ENCODE measurements at regions not wholly inside any gene's neighbourhood (a gene's known extent, or its start where the extent isn't known, plus 50 kb on each side); places are given as distances from the start of the nearest gene placed in this dataset.

GRCh38 chr2:207469943-207470729, 59.6 kb upstream of the CREB1 start:
- Histone ChIP-seq H3K4me3 (ENCODE audit: control insufficient read depth in 1 of 7, extremely low read depth in 1 of 7, insufficient read depth in 4 of 7, low read depth in 2 of 7, low read length in 6 of 7) (no peak overlapping the region), H3K27me3 (replicated peaks in 2 of 5; ENCODE audit: control insufficient read depth in 4 of 5, insufficient read depth in 5 of 5, low read length in 4 of 5) (no peaks in the 10 kb centered on the region), H3K36me3 (ENCODE audit: control insufficient read depth in 4 of 4, insufficient read depth in 4 of 4, low read length in 3 of 4) (no peaks in the 10 kb centered on the region), H3K9me3 (ENCODE audit: control extremely low read depth in 1 of 5, control insufficient read depth in 4 of 5, insufficient read depth in 2 of 5, low read depth in 1 of 5, low read length in 4 of 5) (no peaks in the 10 kb centered on the region), H3K4me1 (ENCODE audit: control extremely low read depth in 1 of 4, control insufficient read depth in 4 of 4, insufficient read depth in 4 of 4, low read length in 3 of 4) (peaks cover 0 to 12% (median 5%) of the 10 kb centered on the region in 4 experiments), H3K27ac (ENCODE audit: insufficient read depth in 1 of 2, low read depth in 1 of 2, low read length in 2 of 2, poor library complexity in 1 of 2, severe bottlenecking in 2 of 2) (no peak overlapping the region)
- ChIA-PET POLR2A (interaction anchor here (0.6 kb wide), 1 partner anchor 306 kb away, joined by 3 read pairs; no protein-coding TSS in a partner anchor), CTCF (interaction anchor here (1.4 to 1.7 kb wide), 3 partner anchors 328 to 670 kb away, joined by 3 to 5 read pairs (median 5); no protein-coding TSS in a partner anchor)
- no peak for DNase-seq
- WGBS (ENCODE audit: insufficient coverage): 100% methylated on average over 1 of the region's 2 CpGs

- peaks cover 0 to 12% (median 5%) of the 10 kb centered on the region in 4 experiments for H3K4me1 ChIP-seq (ENCODE audit: control extremely low read depth in 1 of 4, control insufficient read depth in 4 of 4, insufficient read depth in 4 of 4, low read length in 3 of 4)
- no peak overlapping the region for H3K27ac ChIP-seq (ENCODE audit: insufficient read depth in 1 of 2, low read depth in 1 of 2, low read length in 2 of 2, poor library complexity in 1 of 2, severe bottlenecking in 2 of 2)
- H3K27me3 ChIP-seq (replicated peaks in 2 of 5; ENCODE audit: control insufficient read depth in 4 of 5, insufficient read depth in 5 of 5, low read length in 4 of 5): no peaks in the 10 kb centered on the region
- 98% methylated on average over 3 of the region's 4 CpGs for WGBS (ENCODE audit: insufficient coverage)
- H3K9me3 ChIP-seq (ENCODE audit: control extremely low read depth in 1 of 5, control insufficient read depth in 4 of 5, insufficient read depth in 2 of 5, low read depth in 1 of 5, low read length in 4 of 5): no peaks in the 10 kb centered on the region
- ChIA-PET POLR2A (no interaction called here), CTCF (interaction anchor here (1.3 to 4.2 kb wide), 7 partner anchors 14 to 671 kb away, joined by 3 to 53 read pairs (median 4); no protein-coding TSS in a partner anchor)
- H3K4me3 ChIP-seq (ENCODE audit: control insufficient read depth in 1 of 7, extremely low read depth in 1 of 7, insufficient read depth in 4 of 7, low read depth in 2 of 7, low read length in 6 of 7): no peak overlapping the region
- DNase-seq: no peak
- H3K36me3 ChIP-seq (ENCODE audit: control insufficient read depth in 4 of 4, insufficient read depth in 4 of 4, low read length in 3 of 4): no peaks in the 10 kb centered on the region
Measured at GRCh38 chr2:207471261-207471660, 58.5 kb upstream of the CREB1 start.

- ChIA-PET POLR2A (interaction anchor here (0.6 kb wide), 1 partner anchor 490 kb away, joined by 3 read pairs; no protein-coding TSS in a partner anchor), CTCF (interaction anchor here (0.7 to 4.2 kb wide), 40 partner anchors 8 to 795 kb away, joined by 3 to 53 read pairs (median 3); partner anchors contain the start of gene KLF7)
- no peaks in the 10 kb centered on the region for H3K9me3 ChIP-seq (ENCODE audit: control extremely low read depth in 1 of 5, control insufficient read depth in 4 of 5, insufficient read depth in 2 of 5, low read depth in 1 of 5, low read length in 4 of 5)
- H3K4me1 ChIP-seq (ENCODE audit: control extremely low read depth in 1 of 4, control insufficient read depth in 4 of 4, insufficient read depth in 4 of 4, low read length in 3 of 4): peaks cover 0 to 12% (median 5%) of the 10 kb centered on the region in 4 experiments
- H3K4me3 ChIP-seq (ENCODE audit: control insufficient read depth in 1 of 7, extremely low read depth in 1 of 7, insufficient read depth in 4 of 7, low read depth in 2 of 7, low read length in 6 of 7): no peak overlapping the region
- H3K27me3 ChIP-seq (replicated peaks in 2 of 5; ENCODE audit: control insufficient read depth in 4 of 5, insufficient read depth in 5 of 5, low read length in 4 of 5): no peaks in the 10 kb centered on the region
- DNase-seq: no peak
- H3K36me3 ChIP-seq (ENCODE audit: control insufficient read depth in 4 of 4, insufficient read depth in 4 of 4, low read length in 3 of 4): no peaks in the 10 kb centered on the region
- no peak overlapping the region for H3K27ac ChIP-seq (ENCODE audit: insufficient read depth in 1 of 2, low read depth in 1 of 2, low read length in 2 of 2, poor library complexity in 1 of 2, severe bottlenecking in 2 of 2)
- 98% methylated on average over 8 of the region's 11 CpGs for WGBS (ENCODE audit: insufficient coverage)
Measured at GRCh38 chr2:207472343-207473048, 57.3 kb upstream of the CREB1 start.

GRCh38 chr2:207473049-207473930, 56.5 kb upstream of the CREB1 start:
- no peaks in the 10 kb centered on the region for H3K9me3 ChIP-seq (ENCODE audit: control extremely low read depth in 1 of 5, control insufficient read depth in 4 of 5, insufficient read depth in 2 of 5, low read depth in 1 of 5, low read length in 4 of 5)
- ChIA-PET CTCF (interaction anchor here (0.6 to 4.2 kb wide), 42 partner anchors 8 to 796 kb away, joined by 3 to 53 read pairs (median 3); partner anchors contain the start of gene KLF7), POLR2A (no interaction called here)
- 32% methylated on average over 4 of the region's 9 CpGs for WGBS (ENCODE audit: insufficient coverage)
- peaks cover 0 to 12% (median 5%) of the 10 kb centered on the region in 4 experiments for H3K4me1 ChIP-seq (ENCODE audit: control extremely low read depth in 1 of 4, control insufficient read depth in 4 of 4, insufficient read depth in 4 of 4, low read length in 3 of 4)
- no peak overlapping the region for H3K4me3 ChIP-seq (ENCODE audit: control insufficient read depth in 1 of 7, extremely low read depth in 1 of 7, insufficient read depth in 4 of 7, low read depth in 2 of 7, low read length in 6 of 7)
- no peaks in the 10 kb centered on the region for H3K36me3 ChIP-seq (ENCODE audit: control insufficient read depth in 4 of 4, insufficient read depth in 4 of 4, low read length in 3 of 4)
- H3K27ac ChIP-seq (ENCODE audit: insufficient read depth in 1 of 2, low read depth in 1 of 2, low read length in 2 of 2, poor library complexity in 1 of 2, severe bottlenecking in 2 of 2): no peak overlapping the region
- H3K27me3 ChIP-seq (replicated peaks in 2 of 5; ENCODE audit: control insufficient read depth in 4 of 5, insufficient read depth in 5 of 5, low read length in 4 of 5): no peaks in the 10 kb centered on the region
- peak; percentile 70 to 79 (median 78) for DNase-seq

- H3K36me3 ChIP-seq (ENCODE audit: control insufficient read depth in 4 of 4, insufficient read depth in 4 of 4, low read length in 3 of 4): no peaks in the 10 kb centered on the region
- 100% methylated on average over 1 of the region's 5 CpGs for WGBS (ENCODE audit: insufficient coverage)
- CTCF ChIA-PET: interaction anchor here (0.6 to 4.2 kb wide), 22 partner anchors 12 to 784 kb away, joined by 3 to 53 read pairs (median 4); partner anchors contain the start of gene KLF7
Measured at GRCh38 chr2:207473931-207474235, 55.9 kb upstream of the CREB1 start.

GRCh38 chr2:207474863-207475485, 54.8 kb upstream of the CREB1 start:
- DNase-seq: peak; percentile 62 to 81 (median 72)
- Histone ChIP-seq H3K9me3 (ENCODE audit: control extremely low read depth in 1 of 5, control insufficient read depth in 4 of 5, insufficient read depth in 2 of 5, low read depth in 1 of 5, low read length in 4 of 5) (no peaks in the 10 kb centered on the region), H3K36me3 (ENCODE audit: control insufficient read depth in 4 of 4, insufficient read depth in 4 of 4, low read length in 3 of 4) (no peaks in the 10 kb centered on the region), H3K4me1 (ENCODE audit: control extremely low read depth in 1 of 4, control insufficient read depth in 4 of 4, insufficient read depth in 4 of 4, low read length in 3 of 4) (peaks cover 0 to 12% (median 5%) of the 10 kb centered on the region in 4 experiments), H3K27ac (ENCODE audit: insufficient read depth in 1 of 2, low read depth in 1 of 2, low read length in 2 of 2, poor library complexity in 1 of 2, severe bottlenecking in 2 of 2) (no peak overlapping the region), H3K4me3 (ENCODE audit: control insufficient read depth in 1 of 7, extremely low read depth in 1 of 7, insufficient read depth in 4 of 7, low read depth in 2 of 7, low read length in 6 of 7) (no peak overlapping the region), H3K27me3 (replicated peaks in 2 of 5; ENCODE audit: control insufficient read depth in 4 of 5, insufficient read depth in 5 of 5, low read length in 4 of 5) (no peaks in the 10 kb centered on the region)
- ChIA-PET CTCF (interaction anchor here (1.2 to 4.2 kb wide), 7 partner anchors 13 to 675 kb away, joined by 3 to 53 read pairs (median 8); no protein-coding TSS in a partner anchor), POLR2A (no interaction called here)
- 53% methylated on average over 4 of the region's 13 CpGs for WGBS (ENCODE audit: insufficient coverage)

More at GRCh38 chr2:207473931-207474235, 55.9 kb upstream of the CREB1 start:
- Histone ChIP-seq H3K4me3 (ENCODE audit: control insufficient read depth in 1 of 7, extremely low read depth in 1 of 7, insufficient read depth in 4 of 7, low read depth in 2 of 7, low read length in 6 of 7) (no peak overlapping the region), H3K27me3 (replicated peaks in 2 of 5; ENCODE audit: control insufficient read depth in 4 of 5, insufficient read depth in 5 of 5, low read length in 4 of 5) (no peaks in the 10 kb centered on the region), H3K4me1 (ENCODE audit: control extremely low read depth in 1 of 4, control insufficient read depth in 4 of 4, insufficient read depth in 4 of 4, low read length in 3 of 4) (peaks cover 0 to 12% (median 5%) of the 10 kb centered on the region in 4 experiments), H3K9me3 (ENCODE audit: control extremely low read depth in 1 of 5, control insufficient read depth in 4 of 5, insufficient read depth in 2 of 5, low read depth in 1 of 5, low read length in 4 of 5) (no peaks in the 10 kb centered on the region), H3K27ac (ENCODE audit: insufficient read depth in 1 of 2, low read depth in 1 of 2, low read length in 2 of 2, poor library complexity in 1 of 2, severe bottlenecking in 2 of 2) (no peak overlapping the region)
- DNase-seq: no peak
- POLR2A ChIA-PET: no interaction called here

Measured in common myeloid progenitor, CD34-positive (primary cell).